Fibroblast of skin of right biceps (primary cell): ENCODE measurements at regions not wholly inside any gene's neighbourhood (a gene's known extent, or its start where the extent isn't known, plus 50 kb on each side); places are given as distances from the start of the nearest gene placed in this dataset.

Source experiments
- DNase-seq: peaks from one replicate; pipeline ENCODE4 v3.0.0-alpha.2; 2013

GRCh38 chrX:69083361-69083760, 81.9 kb downstream of the PJA1 start:
- DNase-seq = no peak

GRCh38 chrX:69082753-69083150, 82.5 kb downstream of the PJA1 start:
- no peak for DNase-seq

GRCh38 chrX:69082055-69082752, 83.0 kb downstream of the PJA1 start:
- no peak for DNase-seq

- DNase-seq = no peak
Measured at GRCh38 chrX:69080855-69081465, 84.3 kb downstream of the PJA1 start.

DNA sequence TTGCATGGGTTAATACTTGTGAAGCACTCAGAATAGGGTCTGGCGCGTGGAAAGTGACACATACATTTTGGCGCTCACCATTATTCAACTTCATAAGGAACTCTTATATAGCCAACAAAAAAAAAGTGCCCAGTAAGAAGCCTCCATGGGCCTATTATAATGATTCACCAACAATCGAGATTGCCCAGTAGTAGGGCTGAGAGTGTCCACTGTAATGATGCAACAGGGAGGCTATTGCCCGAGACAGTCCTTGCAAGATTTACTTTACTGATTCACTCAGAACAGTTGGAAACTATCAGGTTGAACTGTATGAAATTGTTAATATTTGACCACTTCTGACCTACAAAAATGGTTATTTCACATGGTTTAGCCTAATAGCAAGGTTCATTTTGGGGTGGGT, 86.0 kb downstream of the PJA1 start:
- DNase-seq = no peak

DNA sequence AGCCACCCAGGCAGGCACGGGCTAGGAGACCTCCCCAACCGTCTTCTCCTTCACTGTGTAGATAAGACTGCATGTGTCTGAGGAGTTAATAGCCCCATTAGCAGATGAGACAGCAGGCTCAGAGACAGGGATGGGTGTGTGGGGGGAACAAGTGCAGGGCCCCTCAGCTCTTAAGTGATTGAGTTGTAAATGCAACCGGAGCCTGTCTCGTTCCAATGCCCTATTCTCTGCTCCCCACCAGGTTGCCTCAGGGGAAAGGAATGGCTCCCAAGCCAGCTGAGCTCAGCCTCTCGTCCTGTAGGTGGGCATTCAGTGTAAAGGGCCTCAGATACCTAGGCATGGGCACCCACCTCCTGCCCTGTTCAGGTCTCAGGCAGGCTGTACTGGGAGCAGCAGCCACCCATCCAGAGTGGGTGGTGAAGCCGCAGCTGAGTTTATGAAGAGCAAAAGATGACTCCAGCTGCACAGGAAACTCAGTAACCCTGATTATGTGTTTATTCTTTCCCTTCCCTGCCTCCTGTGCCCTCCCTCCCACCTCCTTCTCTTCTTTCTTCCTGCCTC, 87.3 kb downstream of the PJA1 start:
- no peak for DNase-seq

- no peak for DNase-seq
Measured at GRCh38 chrX:69076088-69076487, 89.2 kb downstream of the PJA1 start.

GRCh38 chrX:69074726-69075125, 90.5 kb downstream of the PJA1 start:
- no peak for DNase-seq

- no peak for DNase-seq
Measured at GRCh38 chrX:69073721-69074120, 91.5 kb downstream of the PJA1 start.

- no peak for DNase-seq
Measured at GRCh38 chrX:69073241-69073640, 92.0 kb downstream of the PJA1 start.

DNA sequence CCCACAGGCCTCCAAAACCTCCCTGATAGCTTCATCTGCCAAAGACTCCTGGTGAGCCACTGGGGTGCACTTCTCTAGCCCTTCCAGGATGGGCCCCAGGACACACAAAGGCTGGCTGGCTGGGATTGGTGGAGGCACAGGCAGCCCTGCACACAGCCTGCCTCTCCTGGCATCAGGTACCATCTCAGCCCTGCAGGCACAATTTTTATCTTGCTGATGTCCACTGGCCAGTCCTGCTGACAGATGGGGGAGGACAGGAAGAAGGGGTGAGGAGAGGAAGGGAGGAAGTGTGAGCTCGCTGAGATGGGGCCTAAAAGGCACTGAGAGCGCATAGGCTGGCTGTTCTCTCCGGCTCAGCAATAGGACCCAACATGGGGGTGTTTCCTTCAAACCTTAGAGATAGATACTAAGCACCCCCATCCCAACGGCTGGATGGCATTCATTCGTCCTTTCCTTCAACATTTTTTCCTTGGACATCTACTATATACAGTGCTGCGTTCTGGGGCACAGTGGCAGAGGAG, 92.7 kb downstream of the PJA1 start:
- no peak for DNase-seq

DNA sequence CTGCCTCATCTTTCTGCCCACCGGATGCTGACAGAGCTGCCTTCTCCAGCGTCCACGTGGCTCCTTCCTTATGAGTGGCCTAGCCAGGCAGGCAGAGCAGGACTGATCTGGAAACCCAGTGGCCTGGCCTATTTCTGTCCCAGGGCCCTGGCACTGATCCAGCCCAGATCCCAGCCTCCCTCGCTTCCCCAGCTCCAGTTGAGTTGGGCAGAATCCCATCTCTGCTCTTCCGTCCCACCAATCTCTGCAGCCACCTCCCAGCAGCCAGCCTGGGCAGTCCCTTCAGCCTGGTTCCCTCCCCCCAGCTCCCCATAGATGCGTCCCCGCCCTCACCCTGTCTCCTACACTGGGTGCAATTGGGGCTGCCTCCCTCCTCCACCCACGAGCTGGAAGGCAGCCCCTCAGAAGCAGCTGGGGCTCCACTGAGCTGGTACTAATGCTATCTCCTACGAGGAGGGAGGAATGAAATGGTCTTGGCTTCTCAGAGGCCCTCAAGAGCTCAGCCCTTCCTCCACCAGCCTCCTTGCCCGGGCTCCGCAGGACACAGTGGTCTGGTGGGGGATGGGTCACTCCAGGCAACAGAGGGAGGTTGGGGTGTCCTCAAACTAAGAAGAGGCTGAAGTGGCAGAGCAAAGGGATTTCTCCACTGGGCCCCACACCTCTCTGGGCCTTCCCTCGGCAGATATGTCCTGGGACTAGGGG, 94.2 kb downstream of the PJA1 start:
- no peak for DNase-seq

DNA sequence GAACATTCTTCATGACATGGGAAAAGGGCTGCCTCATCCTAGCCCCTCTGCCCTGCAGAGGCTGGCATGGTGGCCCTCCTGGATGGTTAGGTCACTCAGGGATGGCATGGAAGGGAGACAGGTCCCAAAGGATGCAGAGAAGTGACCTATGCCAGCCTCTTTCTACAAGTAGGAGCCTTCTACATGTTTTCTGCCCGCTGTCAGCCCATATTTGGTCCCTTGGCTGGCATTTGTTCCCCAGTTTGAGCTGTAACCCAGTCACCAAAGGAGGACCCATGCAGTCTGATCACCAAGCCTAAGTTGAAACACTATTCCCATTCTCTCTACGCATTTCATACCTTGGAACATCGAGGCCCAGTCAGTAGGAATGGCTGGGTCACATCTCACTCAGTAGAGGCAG, 95.4 kb downstream of the PJA1 start:
- no peak for DNase-seq

DNA sequence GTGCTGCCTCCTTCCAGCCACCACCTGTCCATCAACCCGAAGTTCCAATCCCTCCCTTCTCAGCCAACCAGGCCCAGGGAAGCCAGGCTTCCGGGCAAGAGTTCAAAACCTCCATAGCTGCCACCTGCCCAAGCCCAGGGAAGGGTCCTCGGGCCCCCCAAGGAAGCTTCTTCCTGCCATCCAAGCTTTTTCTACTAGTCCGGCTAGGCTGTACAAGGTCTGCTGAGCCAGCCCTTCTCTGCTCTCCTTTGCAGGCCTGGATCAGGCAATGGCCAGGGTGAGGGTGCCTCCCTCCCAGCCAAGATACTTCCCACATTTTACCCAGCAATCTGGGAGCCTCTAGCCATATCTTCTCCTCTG, 96.2 kb downstream of the PJA1 start:
- DNase-seq = no peak

DNA sequence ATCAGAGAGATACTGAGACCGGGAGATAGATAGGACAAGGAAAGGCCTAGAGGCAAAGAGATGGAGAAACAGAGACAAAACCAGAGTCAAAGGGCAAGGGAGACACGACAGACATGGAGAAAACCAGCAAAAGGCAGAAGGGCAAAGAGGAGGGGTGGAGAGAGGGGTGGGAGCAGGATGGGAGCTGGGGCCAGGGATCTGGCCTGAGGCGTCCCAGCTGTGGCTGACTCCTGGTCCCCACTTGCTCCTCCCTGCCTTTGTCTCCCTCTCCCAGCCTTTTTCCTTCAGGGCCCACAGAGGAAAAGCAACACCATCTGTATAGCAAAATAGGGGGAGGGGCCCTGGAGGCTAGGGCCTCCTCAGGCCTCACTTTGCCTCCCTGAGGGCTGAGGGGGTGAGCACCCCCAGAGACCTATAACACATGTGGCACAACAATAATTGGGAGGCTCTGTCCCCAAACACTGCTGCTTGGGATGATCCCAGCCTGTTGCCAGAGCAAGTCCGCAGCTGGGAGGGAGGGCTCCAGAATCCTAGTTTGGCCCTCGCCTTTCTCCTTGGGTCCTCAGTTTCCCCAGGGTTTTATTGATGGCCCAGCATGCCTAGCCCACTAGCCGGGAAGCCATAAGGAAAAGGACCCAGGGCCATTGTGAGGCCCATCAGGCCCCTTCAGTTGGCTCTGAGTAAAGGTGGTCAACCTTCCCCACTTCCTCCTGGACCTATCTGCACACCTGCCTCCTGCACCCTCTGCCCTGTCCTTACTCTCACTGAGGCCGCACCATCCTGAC, 96.8 kb downstream of the PJA1 start:
- DNase-seq = no peak

GRCh38 chrX:69067841-69068240, 97.4 kb downstream of the PJA1 start:
- no peak for DNase-seq

- DNase-seq = peak; percentile 40
Measured at GRCh38 chrX:69066966-69067525, 98.2 kb downstream of the PJA1 start.

DNA sequence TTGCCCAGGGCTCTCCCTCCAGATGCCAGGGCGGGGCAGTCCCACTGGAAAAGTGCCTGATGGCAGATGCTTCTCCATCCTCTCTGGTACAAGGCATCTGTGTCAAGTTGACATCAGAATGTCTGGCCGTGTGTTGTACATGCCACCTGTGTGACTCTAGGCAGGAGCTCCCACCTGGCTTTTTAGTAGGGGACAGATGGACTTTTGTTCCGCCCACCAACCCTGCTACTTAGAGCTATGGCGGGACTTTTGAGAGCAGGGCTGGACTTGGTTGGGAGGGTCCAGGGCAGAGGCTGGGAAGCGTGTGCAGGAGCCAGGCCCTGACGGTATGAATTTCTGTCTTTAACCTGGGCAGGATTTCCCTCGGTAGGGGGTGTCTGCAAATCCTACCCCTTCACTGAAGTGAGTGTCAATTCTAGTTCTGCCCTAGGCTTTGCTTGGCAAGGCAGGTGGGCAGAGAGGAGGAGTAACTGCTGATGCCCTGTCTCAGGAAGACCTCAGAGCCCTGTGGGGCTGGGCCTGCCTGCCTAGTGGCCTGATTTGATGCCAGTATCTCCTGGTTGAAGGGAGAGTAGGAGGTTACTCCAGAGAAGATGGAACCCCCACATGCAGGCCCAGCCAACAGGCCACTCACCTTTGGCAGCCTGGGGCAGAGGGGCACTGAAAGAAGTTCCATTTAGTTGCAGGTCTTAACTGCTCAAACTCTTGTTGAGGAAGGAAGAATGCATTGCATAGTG, 99.1 kb downstream of the PJA1 start:
- DNase-seq = no peak

- peak; percentile 60 for DNase-seq
Measured at GRCh38 chrX:69065451-69065850, 99.8 kb downstream of the PJA1 start.

- no peak for DNase-seq
Measured at GRCh38 chrX:69063486-69063885, 101.8 kb downstream of the PJA1 start.

DNA sequence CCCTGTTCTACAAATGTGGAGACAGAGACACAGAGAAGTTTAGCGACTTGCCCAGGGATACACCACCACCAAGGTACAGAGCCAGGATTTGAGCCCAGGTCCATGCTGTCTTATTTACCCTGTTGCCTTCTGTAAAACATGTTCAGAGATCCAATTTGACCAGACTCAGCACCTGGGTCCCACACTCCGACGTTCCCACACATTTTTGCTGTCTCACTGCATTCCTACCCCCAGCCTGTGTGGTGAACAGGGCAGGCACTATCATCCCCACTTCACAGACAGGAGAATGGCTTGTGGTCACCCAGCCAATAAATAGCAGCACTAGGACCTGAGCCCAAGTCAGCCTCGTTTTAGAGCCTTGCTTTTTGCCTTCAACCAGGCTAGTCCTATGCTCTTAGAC, 102.8 kb downstream of the PJA1 start:
- no peak for DNase-seq
